Activated gamma-delta T cell treated with Interleukin-2 at 50 U/mL for 16 hours (primary cell): ENCODE measurements at regions not wholly inside any gene's neighbourhood (a gene's known extent, or its start where the extent isn't known, plus 50 kb on each side); places are given as distances from the start of the nearest gene placed in this dataset.
"Not testable (repeated sequence)": the region's sequence is repeated elsewhere in the genome, so short reads cannot be mapped to it uniquely, and the experiment has no call there.

Experiments
- DNase-seq: peaks from one replicate; pipeline ENCODE4 v3.0.0-alpha.2; 2020

DNA sequence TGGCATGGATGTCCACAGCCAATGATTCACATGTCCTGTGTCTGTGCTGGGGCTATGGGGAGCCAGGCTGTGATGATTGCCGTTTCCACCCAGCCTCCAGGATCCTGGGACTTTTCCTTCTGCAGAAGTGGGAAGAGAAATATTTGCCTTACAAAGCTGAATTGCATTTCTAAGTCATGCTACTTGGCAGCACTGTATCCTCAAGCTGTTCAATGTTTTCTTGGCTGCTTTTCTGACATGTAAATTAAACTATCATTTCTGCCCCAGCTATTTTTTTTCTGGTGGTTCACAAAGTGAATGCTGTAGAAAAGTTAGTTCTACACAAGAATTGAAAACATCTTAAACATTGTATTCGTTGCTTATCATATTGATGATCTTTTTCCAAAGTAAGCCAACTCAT, 51.9 kb upstream of the TCERG1L start:
- no peak for DNase-seq

DNA sequence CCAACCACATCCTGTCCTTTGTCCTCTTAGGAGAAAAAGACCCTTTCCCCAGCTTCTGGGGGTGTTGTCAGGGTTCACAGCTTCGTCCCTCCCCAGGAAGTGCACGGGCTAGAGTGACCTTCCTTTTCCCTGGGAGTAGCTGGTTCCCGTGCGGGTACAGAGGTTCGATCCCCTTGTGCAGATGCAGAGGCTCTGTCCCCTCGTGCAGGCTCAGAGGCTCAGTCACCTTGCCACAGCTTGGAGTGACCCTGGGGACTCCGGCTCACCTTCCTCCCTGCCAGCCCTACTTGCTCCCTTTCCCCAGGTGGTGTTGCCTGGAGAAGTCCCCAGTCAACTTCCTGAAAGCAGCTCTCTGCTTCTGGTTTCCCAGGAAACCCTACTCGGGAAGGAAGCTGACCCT, 60.0 kb upstream of the TCERG1L start:
- no peak for DNase-seq

- DNase-seq: no peak
Observed at GRCh38 chr10:131381576-131381975, 70.1 kb upstream of the TCERG1L start.

DNA sequence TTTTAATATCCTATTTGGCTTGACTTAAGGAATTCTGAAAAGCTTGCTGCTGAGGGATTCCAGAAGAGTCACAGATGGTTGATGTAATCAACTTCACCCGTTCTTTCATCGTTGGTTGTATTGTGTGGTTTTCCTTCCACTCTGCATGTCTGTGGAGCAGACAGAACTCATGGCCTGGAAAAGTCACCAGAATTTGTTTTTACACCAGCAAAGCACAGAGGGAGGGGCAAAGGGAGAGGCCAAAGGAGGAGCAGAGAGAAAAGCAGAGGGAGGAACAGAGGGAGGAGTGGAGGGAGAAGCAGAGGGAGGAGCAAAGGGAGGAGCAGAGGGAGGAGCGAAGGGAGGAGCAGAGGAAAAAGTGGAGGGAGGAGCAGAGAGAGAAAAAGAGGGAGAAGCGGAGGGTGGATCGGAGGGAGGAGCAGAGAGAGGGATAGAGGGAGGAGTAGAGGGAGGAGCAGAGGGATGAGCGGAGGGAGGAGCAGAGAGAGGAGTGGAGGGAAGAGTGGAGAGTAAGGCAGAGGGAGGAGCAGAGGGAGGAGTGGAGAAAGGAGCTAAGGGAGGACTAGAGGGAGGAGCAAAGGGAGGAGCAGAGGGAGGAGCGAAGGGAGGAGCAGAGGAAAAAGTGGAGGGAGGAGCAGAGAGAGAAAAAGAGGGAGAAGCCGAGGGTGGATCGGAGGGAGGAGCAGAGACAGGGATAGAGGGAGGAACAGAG, 73.8 kb upstream of the TCERG1L start:
- not testable (repeated sequence) for DNase-seq

DNA sequence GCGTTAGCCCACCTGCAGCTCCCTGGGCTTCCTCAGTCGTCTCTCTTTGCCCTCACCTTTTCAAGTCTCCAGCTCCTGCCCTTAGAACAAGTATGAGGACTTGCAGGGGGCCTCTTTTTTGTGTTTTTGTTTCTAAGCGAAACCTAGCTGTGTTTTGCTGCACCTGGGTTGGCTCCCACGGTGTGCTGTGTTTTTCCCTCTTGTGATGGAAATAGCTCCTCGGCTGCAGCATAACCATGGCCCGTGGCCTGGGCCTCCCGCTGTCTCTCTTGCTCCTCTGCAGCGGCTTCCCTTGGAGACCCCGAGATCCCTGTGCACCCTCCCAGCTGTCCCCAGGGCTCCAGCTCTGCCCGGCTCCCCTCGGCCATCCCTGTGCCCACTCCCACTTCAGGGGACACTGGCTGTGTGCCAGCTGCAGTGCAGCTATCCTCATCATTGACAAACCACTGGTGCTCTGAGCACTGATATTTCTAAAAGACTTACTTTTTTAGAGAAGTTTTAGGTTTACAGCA, 75.6 kb upstream of the TCERG1L start:
- DNase-seq: no peak

DNA sequence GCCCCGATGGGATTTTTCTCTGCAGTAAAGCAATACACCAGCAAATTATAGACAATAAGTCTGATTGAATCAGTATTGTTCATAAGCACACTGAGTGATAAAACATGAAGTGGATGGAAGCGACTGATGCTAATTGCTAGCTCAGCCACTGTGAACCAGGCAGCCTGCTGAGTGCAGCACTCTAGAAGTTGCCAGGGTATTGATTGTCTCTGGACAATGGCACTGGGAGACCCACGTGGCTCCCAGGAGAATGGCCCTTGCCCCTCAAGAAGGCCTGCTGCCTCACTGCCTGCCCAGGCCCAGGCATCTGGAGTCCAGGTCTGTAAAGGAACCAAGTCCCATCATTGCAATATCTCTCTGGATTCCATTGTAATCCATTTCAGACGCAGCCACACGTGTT, 80.4 kb upstream of the TCERG1L start:
- no peak for DNase-seq

GRCh38 chr10:131396121-131397050, 84.9 kb upstream of the TCERG1L start:
- no peak for DNase-seq

- DNase-seq: no peak
Observed at GRCh38 chr10:131398166-131398565, 86.6 kb upstream of the TCERG1L start.

- no peak for DNase-seq
Observed at GRCh38 chr10:131399981-131400380, 88.5 kb upstream of the TCERG1L start.

DNA sequence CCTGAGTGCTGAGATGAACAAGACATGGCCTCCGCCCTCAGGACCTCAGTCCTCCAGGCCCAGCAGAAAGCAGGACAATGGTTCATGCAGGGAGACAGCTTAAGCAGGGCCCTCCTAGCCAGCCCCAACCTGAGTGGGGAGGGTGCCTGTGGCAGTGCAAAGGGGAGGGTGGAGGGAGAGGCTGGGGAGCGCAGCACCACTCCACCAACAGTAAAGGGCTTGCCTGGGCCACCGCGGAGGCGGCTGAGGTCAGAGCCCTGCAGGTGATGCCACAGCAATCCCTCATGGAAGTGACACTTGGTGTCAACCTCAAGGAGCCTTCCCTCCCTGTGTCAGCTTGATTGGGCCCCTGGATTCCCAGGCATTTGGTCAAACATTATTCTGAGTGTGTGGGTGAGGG, 89.0 kb upstream of the TCERG1L start:
- DNase-seq: no peak

DNA sequence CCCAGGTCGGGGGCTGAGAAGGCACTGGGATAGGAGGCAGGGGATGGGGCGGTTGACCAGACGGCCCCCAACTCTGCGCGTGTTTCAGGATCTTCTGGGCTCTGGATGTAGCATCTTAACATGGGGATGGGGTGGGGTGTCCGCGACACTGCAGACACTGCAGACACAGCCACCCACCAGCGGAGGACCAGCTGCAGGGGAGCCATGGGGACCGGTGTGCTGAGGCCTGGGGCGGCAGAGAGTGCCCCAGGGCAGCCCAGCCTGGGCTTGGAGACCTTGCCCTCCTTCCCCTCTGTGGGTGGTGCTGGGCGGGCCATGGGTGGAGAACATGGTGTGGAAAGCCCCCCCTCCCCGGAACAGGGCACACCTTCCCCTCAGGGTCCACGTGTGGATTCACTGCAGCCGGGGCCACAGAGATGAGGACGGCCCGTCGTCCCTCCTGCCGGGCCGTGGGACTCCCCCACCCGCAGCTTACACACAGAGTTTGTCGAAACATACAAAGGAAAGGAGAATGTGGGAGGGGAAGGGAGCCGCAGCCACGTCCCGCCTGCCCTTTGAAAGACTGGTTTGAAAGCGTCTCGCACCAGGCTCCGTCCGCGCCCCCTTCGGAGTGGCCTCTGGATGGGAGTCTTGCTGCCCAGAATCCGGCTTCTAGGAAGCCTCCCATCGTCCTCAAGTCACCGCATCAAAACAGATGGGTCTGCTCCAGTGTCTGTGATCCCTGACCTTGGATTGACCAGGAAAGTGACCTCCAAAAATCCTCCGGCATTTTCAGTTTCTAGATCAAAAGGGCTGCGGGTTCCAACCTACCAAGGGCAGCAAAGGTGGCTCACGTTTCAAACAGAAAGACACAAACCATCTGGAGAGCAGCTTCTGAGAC, 91.5 kb upstream of the TCERG1L start:
- no peak for DNase-seq

DNA sequence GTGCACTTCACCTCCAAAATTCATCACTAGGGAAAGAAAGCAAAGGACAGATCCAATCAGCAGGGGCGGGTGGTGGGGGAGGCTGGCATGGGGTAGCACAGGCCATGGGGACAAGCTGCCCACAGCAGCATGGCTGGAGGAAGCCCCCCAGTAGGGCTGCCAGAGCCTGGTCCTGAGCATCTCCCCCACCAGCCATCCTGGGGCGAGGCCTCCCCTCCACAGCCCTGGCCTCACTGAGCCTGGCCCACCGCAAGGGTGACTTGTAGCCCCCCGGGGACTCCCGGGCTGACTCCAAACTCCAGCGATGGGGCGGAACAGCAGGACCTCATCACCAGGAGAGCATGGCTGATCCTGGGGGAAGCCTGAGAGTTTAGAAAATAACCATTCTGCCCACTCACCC, 92.4 kb upstream of the TCERG1L start:
- DNase-seq: no peak

GRCh38 chr10:131404886-131405285, 93.4 kb upstream of the TCERG1L start:
- no peak for DNase-seq

DNA sequence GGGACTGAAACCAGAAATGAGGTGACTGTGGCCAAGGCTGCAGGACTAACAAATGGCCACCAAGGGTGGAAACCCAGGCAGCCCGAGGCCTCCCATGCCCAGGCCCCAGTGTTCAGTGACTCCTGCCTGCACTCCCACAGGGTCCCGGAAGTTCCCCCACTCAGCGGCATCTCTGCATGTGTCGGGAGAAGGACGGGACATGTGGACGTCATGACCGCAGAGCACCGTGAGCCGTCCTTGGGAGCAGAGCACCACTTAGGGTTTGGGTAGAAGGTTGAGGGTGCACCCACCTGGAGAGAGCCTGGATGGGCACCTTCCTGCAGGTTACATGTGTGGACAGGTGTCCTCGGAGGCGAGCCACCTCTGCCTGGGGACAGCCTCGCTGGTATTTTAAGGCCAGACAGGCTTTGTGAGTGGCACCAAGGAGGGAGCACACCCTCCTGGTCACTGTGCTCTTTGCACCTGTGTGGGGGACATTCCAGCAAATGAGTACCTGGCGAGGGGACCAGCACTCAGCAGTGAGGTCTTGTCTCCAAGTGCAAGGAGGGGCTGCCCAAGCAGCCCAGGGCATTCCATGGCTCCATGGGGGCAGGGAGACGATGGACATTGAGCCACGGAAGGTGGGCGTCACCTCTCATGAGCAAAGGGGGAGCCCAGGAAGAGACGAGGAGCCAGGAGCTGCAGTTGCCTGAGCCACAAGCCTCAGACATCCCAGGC, 95.3 kb upstream of the TCERG1L start:
- DNase-seq: no peak

DNA sequence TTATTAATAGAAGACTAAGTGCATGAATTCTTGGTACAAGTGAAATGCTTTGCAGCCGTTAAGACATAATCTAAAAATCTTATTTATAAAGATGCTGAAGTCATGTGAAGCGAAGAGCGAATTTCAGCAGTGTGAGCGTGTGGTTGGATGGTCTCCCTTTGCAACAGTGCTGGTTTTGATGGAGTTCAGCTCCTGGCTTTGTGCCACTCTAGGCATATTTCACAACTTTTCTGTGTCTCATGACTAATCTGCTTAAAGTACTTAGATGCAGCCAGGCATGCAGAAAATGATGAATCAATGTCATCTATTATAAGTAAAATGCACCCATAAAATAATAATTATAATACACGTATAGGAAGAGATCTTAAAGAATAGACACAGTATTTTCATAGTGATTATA, 107.2 kb upstream of the TCERG1L start:
- no peak for DNase-seq

DNA sequence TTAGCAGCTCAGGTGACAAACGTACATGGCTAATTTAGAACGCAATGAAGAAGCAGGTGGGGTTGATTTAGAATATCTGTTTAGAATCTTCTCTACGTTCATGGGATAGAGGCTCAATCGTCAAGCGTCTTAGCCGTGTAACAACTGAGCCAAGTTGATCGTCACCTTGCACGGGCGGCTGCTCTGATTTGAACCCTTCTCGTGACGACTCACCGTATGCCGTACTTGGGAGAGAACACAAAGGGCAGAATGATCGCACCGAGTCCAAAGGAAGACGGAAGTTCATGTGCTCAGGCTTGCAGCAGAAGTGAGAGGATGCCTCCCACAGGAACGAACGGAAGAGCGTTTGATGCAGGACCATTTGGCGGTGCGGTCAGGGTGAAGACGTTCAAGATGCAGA, 108.3 kb upstream of the TCERG1L start:
- no peak for DNase-seq

DNA sequence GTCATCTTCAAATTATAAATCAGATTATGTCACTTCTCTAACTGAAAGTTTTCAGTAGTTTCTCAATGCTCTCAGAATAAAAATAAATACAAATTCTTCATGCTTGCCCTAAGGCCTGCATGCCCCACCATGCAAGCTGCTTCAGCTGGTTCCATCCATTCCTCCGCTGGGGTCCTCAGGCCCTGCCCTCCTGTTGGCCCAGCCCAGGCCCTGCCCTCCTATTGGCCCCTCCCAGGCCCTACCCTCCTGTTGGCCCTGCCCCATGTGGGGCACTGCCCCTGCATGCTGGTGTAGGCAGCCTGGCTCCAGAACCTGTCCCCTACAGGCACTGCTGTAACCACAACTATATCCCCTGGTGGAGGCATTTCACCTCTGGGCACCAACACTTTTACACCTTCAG, 109.3 kb upstream of the TCERG1L start:
- DNase-seq: no peak

DNA sequence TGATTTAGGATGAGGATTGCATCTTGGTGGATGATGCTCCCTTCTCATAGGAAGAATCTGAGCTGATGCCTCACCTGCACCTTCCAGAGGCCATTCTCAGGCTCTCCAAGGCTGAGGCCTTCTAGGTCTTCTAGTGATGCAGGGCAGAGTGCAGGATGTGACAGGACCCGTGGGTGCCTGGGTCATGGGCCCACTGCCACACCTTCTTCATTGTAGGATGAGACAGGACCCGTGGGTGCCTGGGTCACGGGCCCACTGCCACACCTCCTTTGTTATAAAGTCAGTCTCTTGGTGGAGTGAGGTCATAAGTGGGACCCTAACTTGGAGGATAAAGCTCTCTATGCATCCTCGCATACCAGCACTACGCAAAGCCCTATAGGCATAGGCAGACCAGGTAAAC, 109.9 kb upstream of the TCERG1L start:
- no peak for DNase-seq

GRCh38 chr10:131422731-131423130, 111.2 kb upstream of the TCERG1L start:
- DNase-seq: no peak

GRCh38 chr10:131424053-131424452, 112.5 kb upstream of the TCERG1L start:
- no peak for DNase-seq

GRCh38 chr10:131424836-131425491, 113.4 kb upstream of the TCERG1L start:
- DNase-seq: no peak
